ENCODE measurements at regions not wholly inside any gene's neighbourhood (a gene's known extent, or its start where the extent isn't known, plus 50 kb on each side); places are given as distances from the start of the nearest gene placed in this dataset.

DNA sequence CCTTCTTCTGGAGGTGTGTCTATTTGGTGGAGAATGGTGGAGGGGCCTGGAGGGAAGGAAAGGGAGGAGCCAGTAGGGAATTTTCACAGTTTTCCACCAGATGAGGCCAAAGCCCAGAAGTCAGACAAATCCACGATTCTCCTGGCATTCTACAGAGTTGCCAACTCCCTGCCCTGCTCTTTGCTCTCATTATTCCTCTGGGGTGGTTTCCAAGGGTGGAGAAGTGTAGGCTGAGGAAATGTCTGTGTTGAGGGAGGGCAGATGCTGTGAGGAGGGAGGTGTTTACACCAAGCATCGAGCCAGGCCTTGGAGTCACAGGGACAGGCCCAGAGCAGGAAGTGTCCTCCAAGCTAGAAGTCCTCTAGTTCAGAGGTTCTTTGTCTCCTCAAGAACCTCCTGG, 124.1 kb upstream of the LGALSL start:
- TF ChIP-seq, protein P1, sequence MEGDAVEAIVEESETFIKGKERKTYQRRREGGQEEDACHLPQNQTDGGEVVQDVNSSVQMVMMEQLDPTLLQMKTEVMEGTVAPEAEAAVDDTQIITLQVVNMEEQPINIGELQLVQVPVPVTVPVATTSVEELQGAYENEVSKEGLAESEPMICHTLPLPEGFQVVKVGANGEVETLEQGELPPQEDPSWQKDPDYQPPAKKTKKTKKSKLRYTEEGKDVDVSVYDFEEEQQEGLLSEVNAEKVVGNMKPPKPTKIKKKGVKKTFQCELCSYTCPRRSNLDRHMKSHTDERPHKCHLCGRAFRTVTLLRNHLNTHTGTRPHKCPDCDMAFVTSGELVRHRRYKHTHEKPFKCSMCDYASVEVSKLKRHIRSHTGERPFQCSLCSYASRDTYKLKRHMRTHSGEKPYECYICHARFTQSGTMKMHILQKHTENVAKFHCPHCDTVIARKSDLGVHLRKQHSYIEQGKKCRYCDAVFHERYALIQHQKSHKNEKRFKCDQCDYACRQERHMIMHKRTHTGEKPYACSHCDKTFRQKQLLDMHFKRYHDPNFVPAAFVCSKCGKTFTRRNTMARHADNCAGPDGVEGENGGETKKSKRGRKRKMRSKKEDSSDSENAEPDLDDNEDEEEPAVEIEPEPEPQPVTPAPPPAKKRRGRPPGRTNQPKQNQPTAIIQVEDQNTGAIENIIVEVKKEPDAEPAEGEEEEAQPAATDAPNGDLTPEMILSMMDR (IDR thresholded peaks at IDR 0.05), result no peak
- no peak for TF ChIP-seq POLR2A (IDR thresholded peaks at IDR 0.05)
- Histone ChIP-seq H3K4me3 (no peak overlapping the region), H3K27me3 (no peaks in the 10 kb centered on the region), H3K27ac (peak overlapping the region in 1 of 2 donors; percentile 44), H3K4me1 (peaks cover 9% of the 10 kb centered on the region), H3K36me3 (ENCODE audit: low read depth, missing control alignments) (no peaks in the 10 kb centered on the region), H3K9me3 (no peaks in the 10 kb centered on the region)
- intact Hi-C loops (cut with DNase I; ENCODE audit: low total_unique reads), result loop anchor here (10.0 kb wide), 1 partner anchor 155 kb away; no protein-coding TSS in a partner anchor
- no peak for DNase-seq
- 30 to 31% methylated on average over 2 of the region's 2 CpGs for WGBS, 2 donors

GRCh38 chr2:64330281-64331113, 123.5 kb upstream of the LGALSL start:
- peak; percentile 91 for DNase-seq
- intact Hi-C loops (cut with DNase I; ENCODE audit: low total_unique reads), result loop anchor here (10.0 kb wide), 1 partner anchor 154 kb away; no protein-coding TSS in a partner anchor
- peak overlapping the region in 1 of 2 donors; percentile 44 for H3K27ac ChIP-seq
- no peak overlapping the region for H3K4me3 ChIP-seq
- TF ChIP-seq, protein P1 (IDR thresholded peaks at IDR 0.05), result peak; percentile 94 to 95 (median 94)
- no peak for TF ChIP-seq POLR2A (IDR thresholded peaks at IDR 0.05)
- no peaks in the 10 kb centered on the region for H3K9me3 ChIP-seq
- H3K4me1 ChIP-seq, result peaks cover 9% of the 10 kb centered on the region
- no peaks in the 10 kb centered on the region for H3K27me3 ChIP-seq
- WGBS, 2 donors, result 14 to 16% methylated on average over 10 of the region's 10 CpGs
- H3K36me3 ChIP-seq (ENCODE audit: low read depth, missing control alignments), result no peaks in the 10 kb centered on the region

DNA sequence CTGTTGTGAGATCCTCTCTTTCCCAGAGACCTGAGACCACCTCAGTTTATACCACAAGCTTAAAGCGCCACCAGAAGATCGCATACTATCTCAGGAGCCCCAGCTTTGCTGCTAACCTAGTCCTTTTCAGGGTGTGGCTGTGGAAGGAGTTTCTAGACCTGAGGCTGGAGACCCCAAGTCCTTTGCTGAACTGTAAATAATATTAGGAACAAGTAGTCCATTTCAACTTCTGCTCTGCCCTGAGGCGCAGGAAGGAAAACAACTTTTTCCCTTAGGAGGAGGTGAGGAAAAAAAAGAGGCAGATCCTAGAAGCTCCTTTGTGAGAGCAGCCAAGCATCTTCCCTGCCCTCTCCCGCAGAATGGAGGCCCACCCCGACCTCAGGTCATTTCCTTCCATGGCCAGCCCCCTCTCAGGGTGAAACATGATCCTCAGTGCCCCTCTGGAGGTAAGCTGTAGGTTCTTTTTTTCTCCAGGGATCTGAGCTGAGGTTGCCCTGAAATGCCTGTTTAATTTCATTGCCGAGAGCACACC, 122.8 kb upstream of the LGALSL start:
- H3K4me3 ChIP-seq, result no peak overlapping the region
- H3K27me3 ChIP-seq, result no peaks in the 10 kb centered on the region
- no peaks in the 10 kb centered on the region for H3K36me3 ChIP-seq (ENCODE audit: low read depth, missing control alignments)
- intact Hi-C loops (cut with DNase I; ENCODE audit: low total_unique reads), result loop anchor here (10.0 kb wide), 1 partner anchor 154 kb away; no protein-coding TSS in a partner anchor
- peak overlapping the region in 1 of 2 donors; percentile 44 for H3K27ac ChIP-seq
- DNase-seq, result no peak
- H3K4me1 ChIP-seq, result peaks cover 9% of the 10 kb centered on the region
- H3K9me3 ChIP-seq, result no peaks in the 10 kb centered on the region
- TF ChIP-seq, protein P1 (IDR thresholded peaks at IDR 0.05), result peak in 1 of 3 experiments; percentile 27
- no peak for TF ChIP-seq POLR2A (IDR thresholded peaks at IDR 0.05)
- 34 to 39% methylated on average over 6 of the region's 6 CpGs for WGBS, 2 donors

DNA sequence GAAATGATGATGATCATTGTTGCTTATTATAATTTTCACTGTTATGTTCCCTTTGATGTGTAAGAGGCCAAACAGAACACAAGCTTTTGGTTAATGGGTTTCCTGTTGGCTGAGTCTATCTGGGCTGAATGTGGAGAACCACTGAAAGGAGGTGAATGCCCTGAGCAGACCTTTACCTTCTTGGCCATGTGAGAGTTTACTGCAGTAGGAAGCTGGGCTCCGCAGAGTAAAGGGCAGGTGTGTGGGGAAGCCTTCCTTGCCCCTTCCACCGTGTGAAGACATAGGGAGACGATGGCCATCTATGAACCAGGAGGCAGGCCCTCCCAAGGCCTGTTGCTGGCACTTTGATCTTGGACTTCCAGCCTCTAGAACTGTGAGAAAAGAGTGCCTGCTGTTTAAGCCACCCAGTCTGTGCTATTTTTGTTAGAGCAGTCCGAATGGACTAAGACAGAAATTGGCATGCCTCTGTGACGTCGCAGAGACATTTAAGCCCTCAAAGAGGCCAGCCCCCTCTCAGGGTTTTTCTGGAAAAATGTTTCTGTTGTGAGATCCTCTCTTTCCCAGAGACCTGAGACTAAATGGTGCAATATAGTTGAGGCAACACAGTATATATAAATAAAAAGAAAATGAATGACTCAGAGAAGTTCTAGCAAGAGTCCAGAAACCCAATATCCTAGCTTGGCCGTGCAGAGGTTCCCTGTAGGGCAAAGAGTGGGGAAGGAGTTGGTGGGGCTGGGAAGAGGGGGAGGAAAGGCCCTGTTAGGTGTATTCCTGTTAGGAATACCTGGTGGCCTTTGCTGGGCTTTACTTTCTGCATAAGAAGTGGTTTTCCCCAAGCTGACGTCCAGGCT, 121.9 kb upstream of the LGALSL start:
- no peak overlapping the region for H3K4me3 ChIP-seq
- WGBS, 2 donors, result 69 to 85% methylated on average over 8 of the region's 8 CpGs
- no peaks in the 10 kb centered on the region for H3K36me3 ChIP-seq (ENCODE audit: low read depth, missing control alignments)
- peaks cover 9% of the 10 kb centered on the region for H3K4me1 ChIP-seq
- no peak for DNase-seq
- no peaks in the 10 kb centered on the region for H3K27me3 ChIP-seq
- H3K27ac ChIP-seq, result no peak overlapping the region
- no peaks in the 10 kb centered on the region for H3K9me3 ChIP-seq
- TF ChIP-seq, protein P1 (IDR thresholded peaks at IDR 0.05), result no peak
- no peak for TF ChIP-seq POLR2A (IDR thresholded peaks at IDR 0.05)
- intact Hi-C loops (cut with DNase I; ENCODE audit: low total_unique reads), result loop anchor here (10.0 kb wide), 1 partner anchor 153 kb away; no protein-coding TSS in a partner anchor
